GM12891 (cell line): ENCODE measurements at regions not wholly inside any gene's neighbourhood (a gene's known extent, or its start where the extent isn't known, plus 50 kb on each side); places are given as distances from the start of the nearest gene placed in this dataset.
"Not testable (repeated sequence)": the region's sequence is repeated elsewhere in the genome, so short reads cannot be mapped to it uniquely, and the experiment has no call there.

ENCODE experiments used
- POLR2A ChIP-seq: IDR thresholded peaks from 2 replicates; pipeline ENCODE4 v1.6.1; 2011; ENCODE audit warnings: low read depth, low read length, control low read depth
- POLR2AphosphoS5 ChIP-seq: IDR thresholded peaks from 2 replicates; pipeline ENCODE4 v1.6.1; 2011; ENCODE audit warnings: low read depth, low read length, control low read depth

DNA sequence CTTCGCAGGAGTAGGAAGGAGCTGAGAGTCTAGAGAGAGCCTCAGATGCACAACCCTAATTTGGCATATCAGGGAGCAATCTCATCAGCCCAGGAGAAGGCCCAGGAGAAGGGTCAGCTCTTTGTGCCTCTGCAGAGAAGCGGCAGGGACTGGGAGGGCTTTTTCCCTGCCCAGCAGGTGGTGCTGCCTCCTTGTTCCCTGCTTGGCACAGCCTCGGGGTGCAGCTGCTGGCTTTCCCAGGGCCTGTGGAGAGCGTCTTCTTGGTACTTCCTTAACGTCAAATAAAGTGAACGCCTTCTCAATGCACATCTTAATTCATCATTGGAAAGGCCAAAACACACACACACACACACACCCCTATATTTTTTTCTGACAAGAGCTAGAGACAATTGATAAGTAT, 162.9 kb upstream of the POTEB2 start:
- TF ChIP-seq POLR2AphosphoS5, POLR2A: not testable (repeated sequence)
